Gastrocnemius medialis (tissue), 4 donors: ENCODE measurements at regions not wholly inside any gene's neighbourhood (a gene's known extent, or its start where the extent isn't known, plus 50 kb on each side); places are given as distances from the start of the nearest gene placed in this dataset.

Source experiments
- CTCF ChIP-seq, 5 experiments: fragments of 450-650 bp in 3 of 5; fragments of 200-600 bp in 2 of 5; sonication (generic) in 2 of 5; IDR thresholded peaks in 4 of 5; conservative IDR thresholded peaks in 1 of 5; 1 replicate in 4 of 5; 2 replicates in 1 of 5; pipeline ENCODE4 v1.5.1; 2016 to 2019; ENCODE audit warnings: antibody characterized with exemption in 5 of 5, mild to moderate bottlenecking in 3 of 5, moderate library complexity in 3 of 5
- POLR2A ChIP-seq, 2 donors: fragments of 450-650 bp; IDR thresholded peaks; one replicate each; pipeline ENCODE4 v1.6.1; 2017; ENCODE audit warnings: antibody characterized with exemption in 2 of 2, mild to moderate bottlenecking in 2 of 2, moderate library complexity in 2 of 2

GRCh38 chr13:34748596-34748995 lies 193.5 kb upstream of the NBEA start:
- TF ChIP-seq CTCF (IDR thresholded peaks at IDR 0.05 in 4 of 5, conservative IDR thresholded peaks at IDR 0.05 in 1 of 5) (no peak), POLR2A (IDR thresholded peaks at IDR 0.05) (no peak)
